OCI-LY1 (cell line): ENCODE measurements at regions not wholly inside any gene's neighbourhood (a gene's known extent, or its start where the extent isn't known, plus 50 kb on each side); places are given as distances from the start of the nearest gene placed in this dataset.

Experiments
- EZH2 ChIP-seq: fragments of 200-600 bp; sonication (generic), shearing (Covaris generic); IDR thresholded peaks from 2 replicates; pipeline ENCODE4 v1.8.0; 2017; ENCODE audit warnings: borderline replicate concordance, mixed run types, mild to moderate bottlenecking, antibody characterized with exemption, low read length, moderate library complexity, mixed read lengths
- TF ChIP-seq, protein P1 (sequence below): fragments of 200-600 bp; sonication (generic), shearing (Covaris generic); IDR thresholded peaks from 2 replicates; pipeline ENCODE4 v1.5.1; 2017; ENCODE audit warnings: mild to moderate bottlenecking, antibody characterized with exemption, low read length, moderate library complexity, mixed read lengths

DNA sequence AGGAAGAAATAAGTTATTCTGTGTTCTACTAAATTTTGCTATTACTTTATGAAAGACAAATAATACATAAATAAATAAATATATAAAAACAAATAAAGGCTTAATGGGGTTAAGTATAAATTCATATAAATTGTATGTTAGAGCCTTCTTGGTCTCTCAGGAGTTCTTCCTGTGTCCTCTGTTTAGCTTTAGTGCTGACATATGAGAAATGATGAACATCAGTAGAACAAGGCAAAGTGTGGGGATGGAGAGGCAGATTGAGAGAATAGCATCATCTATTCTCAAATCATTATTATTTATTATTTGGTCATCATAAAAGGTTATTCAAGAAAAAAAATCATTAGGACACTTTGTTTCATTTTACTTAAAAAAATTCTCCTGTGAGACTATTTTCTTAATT is 468.1 kb upstream of the CHST9 start:
- TF ChIP-seq, protein P1, sequence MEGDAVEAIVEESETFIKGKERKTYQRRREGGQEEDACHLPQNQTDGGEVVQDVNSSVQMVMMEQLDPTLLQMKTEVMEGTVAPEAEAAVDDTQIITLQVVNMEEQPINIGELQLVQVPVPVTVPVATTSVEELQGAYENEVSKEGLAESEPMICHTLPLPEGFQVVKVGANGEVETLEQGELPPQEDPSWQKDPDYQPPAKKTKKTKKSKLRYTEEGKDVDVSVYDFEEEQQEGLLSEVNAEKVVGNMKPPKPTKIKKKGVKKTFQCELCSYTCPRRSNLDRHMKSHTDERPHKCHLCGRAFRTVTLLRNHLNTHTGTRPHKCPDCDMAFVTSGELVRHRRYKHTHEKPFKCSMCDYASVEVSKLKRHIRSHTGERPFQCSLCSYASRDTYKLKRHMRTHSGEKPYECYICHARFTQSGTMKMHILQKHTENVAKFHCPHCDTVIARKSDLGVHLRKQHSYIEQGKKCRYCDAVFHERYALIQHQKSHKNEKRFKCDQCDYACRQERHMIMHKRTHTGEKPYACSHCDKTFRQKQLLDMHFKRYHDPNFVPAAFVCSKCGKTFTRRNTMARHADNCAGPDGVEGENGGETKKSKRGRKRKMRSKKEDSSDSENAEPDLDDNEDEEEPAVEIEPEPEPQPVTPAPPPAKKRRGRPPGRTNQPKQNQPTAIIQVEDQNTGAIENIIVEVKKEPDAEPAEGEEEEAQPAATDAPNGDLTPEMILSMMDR = no peak
- TF ChIP-seq EZH2 = no peak
